CD4-positive, alpha-beta T cell treated with Interleukin-21 for 1 hour (primary cell): ENCODE measurements at regions not wholly inside any gene's neighbourhood (a gene's known extent, or its start where the extent isn't known, plus 50 kb on each side); places are given as distances from the start of the nearest gene placed in this dataset.

ENCODE experiments used
- DNase-seq: peaks from one replicate; pipeline ENCODE4 v3.0.0-alpha.2; 2020

- DNase-seq = no peak
Measured at GRCh38 chr12:105539735-105540134, 209.2 kb downstream of the C12orf75 start.

DNA sequence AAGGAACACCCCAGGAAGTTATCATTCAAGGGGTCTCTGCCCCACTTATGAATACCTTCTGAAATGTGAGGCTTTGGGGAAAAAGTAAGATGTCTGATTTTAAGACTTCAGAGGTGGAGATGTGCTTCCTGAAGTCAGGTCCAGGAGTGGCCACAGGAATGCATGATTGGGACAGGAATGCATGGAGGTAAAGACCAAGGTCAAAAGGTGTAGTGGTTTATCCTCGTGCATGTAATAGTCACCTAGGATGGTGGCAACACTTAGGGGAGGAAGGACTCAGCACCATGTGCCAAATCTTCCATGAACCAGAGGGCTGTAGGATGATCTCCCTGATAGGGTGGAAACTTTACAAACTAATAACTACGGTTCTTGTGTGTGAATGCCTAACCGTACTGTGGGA, 217.3 kb downstream of the C12orf75 start:
- no peak for DNase-seq

DNA sequence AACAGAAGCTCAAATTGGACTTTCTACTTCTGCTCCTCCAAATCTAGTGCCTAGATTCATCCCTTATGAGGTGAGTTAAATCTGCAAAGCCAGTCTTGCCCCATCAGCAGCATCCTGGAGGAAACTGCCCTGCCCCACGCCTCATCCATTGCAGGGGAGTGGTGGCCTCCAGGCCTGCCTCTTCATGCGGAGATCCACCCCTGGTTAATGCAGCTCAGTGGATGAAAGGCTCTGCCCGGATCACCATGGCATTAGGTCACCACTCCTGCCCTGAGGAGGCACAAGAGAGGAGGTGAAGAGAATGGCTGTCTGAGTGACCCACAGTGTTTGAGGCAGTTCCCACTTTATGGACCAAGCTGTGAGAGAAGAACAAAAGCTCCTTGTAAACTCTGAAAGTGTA, 218.1 kb downstream of the C12orf75 start:
- no peak for DNase-seq

- DNase-seq = no peak
Measured at GRCh38 chr12:105552056-105552455, 221.6 kb downstream of the C12orf75 start.

DNA sequence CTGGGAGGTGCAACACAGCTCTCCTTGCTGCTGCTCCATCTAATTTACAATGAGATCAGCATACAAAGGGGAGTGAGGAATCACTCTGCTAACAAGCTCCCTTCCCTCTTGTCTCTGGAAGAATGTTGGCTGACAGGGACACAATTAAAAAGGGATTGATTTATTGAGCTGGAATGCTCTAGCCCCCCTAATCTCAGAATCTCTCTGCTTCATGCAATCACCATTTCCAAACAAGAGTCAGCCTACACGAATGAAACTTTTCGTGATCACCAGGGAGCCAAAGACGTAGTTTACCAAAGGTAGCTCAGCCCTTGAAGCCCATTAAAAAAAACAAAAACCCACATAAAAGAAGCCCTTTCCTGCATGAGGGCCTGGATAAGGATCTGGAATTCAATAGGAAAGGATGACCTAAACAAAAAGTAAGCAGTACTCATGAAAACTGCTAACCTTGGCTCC, 223.8 kb downstream of the C12orf75 start:
- no peak for DNase-seq

- no peak for DNase-seq
Measured at GRCh38 chr12:105554856-105555255, 224.4 kb downstream of the C12orf75 start.

DNA sequence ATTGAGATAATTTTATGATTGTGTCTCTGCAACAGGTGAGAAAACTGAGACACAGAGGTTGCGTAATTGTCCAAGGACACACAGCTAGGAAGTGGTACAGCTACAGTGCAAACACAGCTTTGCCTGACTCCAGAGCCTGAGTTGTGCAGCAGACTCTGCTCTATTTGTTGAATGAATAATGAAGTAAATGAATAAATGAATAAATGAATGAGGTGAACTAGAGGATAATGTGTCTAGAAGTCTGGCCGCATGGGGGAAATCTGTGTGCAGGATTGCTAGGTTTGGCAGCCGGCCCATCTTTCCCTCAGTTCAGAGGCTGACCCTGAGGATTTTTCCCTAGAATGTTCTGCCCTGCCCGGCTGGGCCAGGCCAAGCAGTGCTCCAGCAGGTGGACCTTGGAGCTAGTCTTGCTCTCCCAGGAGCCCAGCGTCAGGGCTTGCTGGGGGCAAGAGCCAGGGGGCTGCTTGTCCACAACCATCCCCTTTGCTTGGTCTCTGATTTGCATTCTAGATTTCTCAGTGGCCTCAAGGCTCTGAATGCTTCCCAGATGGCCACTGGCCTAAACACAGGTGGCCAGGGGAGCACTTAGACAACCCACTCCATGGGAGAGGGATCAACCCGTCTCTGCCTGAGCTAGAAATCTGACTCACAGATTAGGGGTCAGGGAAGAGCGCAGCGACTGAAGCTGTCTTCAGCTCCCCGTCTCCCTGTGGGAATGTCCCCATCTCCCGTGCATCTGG, 225.2 kb downstream of the C12orf75 start:
- no peak for DNase-seq

DNA sequence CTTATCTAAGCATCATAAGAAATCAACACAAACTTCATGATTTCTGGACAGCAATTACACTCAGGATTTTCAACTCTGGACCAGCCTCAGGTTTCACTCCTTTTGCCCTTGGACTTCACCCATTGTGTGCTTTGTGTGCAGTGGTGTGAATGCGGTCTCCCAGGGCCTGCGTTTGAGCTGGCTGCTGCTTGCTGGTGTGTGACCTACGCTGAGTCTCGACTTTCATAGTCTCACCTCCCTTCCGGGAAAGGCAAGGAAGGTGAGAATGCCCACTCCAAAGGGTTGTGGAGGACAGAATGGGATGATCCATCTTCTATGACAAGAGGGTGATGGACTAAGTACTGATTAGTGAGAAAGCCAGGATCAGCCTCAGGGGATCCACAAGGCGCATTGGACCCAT, 228.8 kb downstream of the C12orf75 start:
- DNase-seq = no peak

- no peak for DNase-seq
Measured at GRCh38 chr12:105561546-105562198, 231.2 kb downstream of the C12orf75 start.

GRCh38 chr12:105562199-105562971, 231.9 kb downstream of the C12orf75 start:
- no peak for DNase-seq

GRCh38 chr12:105567061-105567460, 236.6 kb downstream of the C12orf75 start:
- DNase-seq = no peak

DNA sequence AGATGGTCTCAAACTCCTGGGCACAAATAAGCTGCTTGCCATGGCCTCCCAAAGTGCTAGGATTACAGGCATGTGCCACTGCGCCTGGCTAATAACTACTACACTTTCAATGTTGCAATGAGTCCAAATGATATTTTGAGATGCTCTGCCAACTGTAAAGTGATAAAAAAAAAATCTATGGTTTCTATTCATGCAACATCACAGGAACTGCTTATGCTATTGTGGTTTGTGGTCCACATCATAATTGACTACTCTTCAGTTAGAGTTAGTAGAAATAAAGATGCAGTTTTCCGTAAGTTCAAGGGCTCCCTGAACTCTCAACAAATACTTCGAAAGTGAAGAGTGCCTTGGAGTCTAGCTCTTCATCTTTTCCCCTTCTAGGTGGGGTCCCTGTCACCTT, 239.4 kb downstream of the C12orf75 start:
- DNase-seq = no peak

- DNase-seq = no peak
Measured at GRCh38 chr12:105570944-105571343, 240.5 kb downstream of the C12orf75 start.

GRCh38 chr12:105573574-105573973, 243.1 kb downstream of the C12orf75 start:
- DNase-seq = no peak

DNA sequence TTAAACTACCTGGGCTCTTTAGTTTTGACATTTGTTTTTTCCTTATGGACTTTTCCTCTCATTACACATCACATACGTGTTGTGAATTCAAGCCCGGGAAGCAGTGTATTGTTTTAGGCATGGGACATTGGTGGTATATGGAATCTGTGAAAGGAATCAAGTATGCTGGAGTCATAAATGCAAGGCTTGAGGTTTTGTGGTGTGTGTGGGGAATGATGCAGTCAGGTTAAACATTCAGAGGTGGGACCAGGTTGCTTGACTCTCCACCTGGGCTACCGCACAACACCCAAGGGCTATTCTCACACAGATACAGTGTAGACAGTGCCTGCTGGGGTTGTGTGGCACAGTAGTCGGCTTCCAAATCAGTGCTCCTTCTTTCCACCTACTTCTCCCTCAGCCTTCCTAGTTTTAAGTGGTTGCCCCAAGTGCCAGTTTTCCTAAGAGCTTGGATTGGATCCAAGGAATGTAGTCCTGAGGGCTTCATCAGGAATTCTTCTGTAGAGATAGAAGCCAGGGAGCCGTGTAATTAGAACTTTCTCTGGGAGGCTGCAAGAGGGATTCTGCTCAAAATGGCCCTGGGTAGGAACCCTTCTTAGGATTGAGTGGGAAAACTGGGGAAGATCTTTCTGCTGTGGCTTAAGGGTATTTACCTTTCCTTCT, 243.7 kb downstream of the C12orf75 start:
- DNase-seq = no peak

DNA sequence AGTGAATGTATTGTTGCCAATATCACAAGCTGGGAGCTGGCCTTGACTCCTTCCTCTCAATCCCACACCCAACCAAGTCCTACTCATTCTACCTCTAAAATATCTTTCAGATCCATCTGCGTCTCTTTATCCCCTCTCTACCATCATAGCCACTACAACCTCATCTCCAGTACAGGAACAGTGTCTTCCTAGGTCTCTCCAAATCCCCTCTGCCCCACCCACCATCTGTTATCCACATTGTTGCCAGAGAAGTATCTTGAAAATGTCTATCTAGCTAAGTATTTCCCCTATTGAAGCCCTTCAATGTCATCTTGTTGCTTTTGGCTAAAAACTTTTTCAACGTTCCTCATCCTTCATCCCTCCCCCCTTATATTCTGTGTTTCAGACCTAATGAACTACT, 244.7 kb downstream of the C12orf75 start:
- DNase-seq = no peak

DNA sequence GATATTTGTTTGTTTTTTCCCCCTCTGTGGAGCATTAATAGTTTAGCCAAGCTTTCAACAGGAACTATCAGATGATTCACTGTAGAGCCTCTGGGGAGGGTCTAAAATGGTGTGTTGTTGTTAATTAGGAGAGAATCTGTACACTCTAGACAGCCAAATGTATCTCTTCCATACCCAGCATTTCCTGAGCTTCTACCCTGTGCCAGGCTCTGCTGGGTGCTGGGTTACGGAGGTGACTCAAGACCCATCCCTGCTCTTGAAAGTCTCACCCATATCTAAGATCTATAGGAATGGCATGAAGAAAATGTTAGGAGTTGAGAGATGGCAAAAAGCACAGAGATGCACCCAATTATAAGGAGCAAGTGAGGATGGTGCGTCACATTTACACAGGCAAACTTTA, 245.8 kb downstream of the C12orf75 start:
- DNase-seq = no peak

GRCh38 chr12:105580821-105581352, 250.4 kb downstream of the C12orf75 start:
- no peak for DNase-seq

DNA sequence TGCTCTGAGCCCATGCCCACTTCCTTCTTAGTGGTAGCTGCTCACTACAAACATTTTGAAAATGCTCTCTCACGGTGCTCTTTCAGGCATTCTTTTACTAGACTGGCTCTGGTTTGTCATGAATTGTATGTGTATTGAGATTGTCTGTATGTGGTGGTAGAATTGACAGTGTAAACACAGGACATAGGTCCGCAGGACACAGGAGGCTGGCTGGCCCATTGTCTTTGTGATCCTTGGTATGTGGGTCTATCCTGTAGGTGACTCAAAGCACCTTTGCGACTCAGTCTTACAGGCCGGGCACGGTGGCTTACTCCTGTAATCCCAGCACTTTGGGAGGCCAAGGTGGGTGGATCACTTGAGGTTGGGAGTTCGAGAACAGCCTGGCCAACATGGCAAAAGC, 250.9 kb downstream of the C12orf75 start:
- DNase-seq = no peak

GRCh38 chr12:105585107-105585506, 254.6 kb downstream of the C12orf75 start:
- no peak for DNase-seq

- no peak for DNase-seq
Measured at GRCh38 chr12:105587237-105587636, 256.7 kb downstream of the C12orf75 start.

- no peak for DNase-seq
Measured at GRCh38 chr12:105588106-105588505, 257.6 kb downstream of the C12orf75 start.

DNA sequence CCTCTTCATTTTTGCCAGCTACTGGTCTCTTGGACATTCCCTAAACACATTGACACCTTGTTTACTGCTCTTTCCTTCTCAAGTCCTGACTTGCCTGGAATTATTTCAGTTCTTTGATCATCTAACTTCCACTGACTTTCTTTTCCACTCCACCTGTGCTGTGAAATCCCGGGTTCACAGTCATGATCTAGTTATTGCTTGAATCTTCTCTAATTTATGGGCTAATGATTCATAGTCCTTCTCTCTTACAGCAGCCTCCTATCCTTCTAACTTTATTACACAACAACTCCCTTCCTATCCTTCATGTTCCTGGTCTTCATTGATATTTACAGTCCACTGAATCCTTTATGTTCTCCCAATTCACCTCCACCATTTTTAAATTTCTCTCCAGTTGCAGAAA, 260.1 kb downstream of the C12orf75 start:
- DNase-seq = no peak
